IMR-90 (cell line): ENCODE measurements at regions not wholly inside any gene's neighbourhood (a gene's known extent, or its start where the extent isn't known, plus 50 kb on each side); places are given as distances from the start of the nearest gene placed in this dataset.

Experiments
- ATAC-seq: fragments of 200-7000 bp; cut with Tn5 transposase; 2 replicates; pipeline ENCODE4 v1.9.1; 2020; ENCODE audit warnings: low read depth, mild to moderate bottlenecking, moderate library complexity
- BruUV-seq: library from RNA; stranded (reverse); fragments of 400-500 nt; replicated peaks from 2 replicates; lab custom pipeline; 2021; lab: Mats Ljungman, UMichigan
- CTCF ChIA-PET: fragments of 300-600 bp; formaldehyde crosslinking; extraction: SDS; loops from one replicate; lab custom pipeline; 2021; ENCODE audit warnings: antibody characterized with exemption; lab: Yijun Ruan, JAX
- POLR2A ChIA-PET: fragments of 300-600 bp; sonication (Branson Sonifier 250); formaldehyde crosslinking; loops from one replicate; lab custom pipeline; 2022; ENCODE audit warnings: antibody characterized with exemption; ENCODE audit not compliant: unreplicated experiment; lab: Charles Lee
- DNase-seq: peaks from one replicate; pipeline ENCODE4 v3.0.0; 2013
- H2AFZ ChIP-seq: replicated peaks from 2 replicates; pipeline ENCODE3; 2013; ENCODE audit warnings: low read length, mild to moderate bottlenecking; ENCODE audit not compliant: poor library complexity
- H2AK5ac ChIP-seq: 2 replicates; pipeline ENCODE4 v1.6.1; 2013; ENCODE audit warnings: low read depth, low read length, inconsistent platforms
- H2AK9ac ChIP-seq: replicated peaks from 2 replicates; pipeline ENCODE3; 2013; ENCODE audit warnings: mild to moderate bottlenecking, low read depth, low read length, moderate library complexity; ENCODE audit not compliant: poor library complexity
- H2BK120ac ChIP-seq: 2 replicates; pipeline ENCODE4 v1.6.1; 2013; ENCODE audit warnings: low read depth, low read length, inconsistent platforms
- H2BK15ac ChIP-seq: 3 replicates; pipeline ENCODE4 v1.6.1; 2013; ENCODE audit warnings: low read depth, low read length, inconsistent platforms
- H2BK20ac ChIP-seq: 2 replicates; pipeline ENCODE4 v1.6.1; 2013; ENCODE audit warnings: low read depth, mild to moderate bottlenecking, inconsistent platforms, low read length, moderate library complexity
- H2BK5ac ChIP-seq: 2 replicates; pipeline ENCODE4 v1.6.1; 2013; ENCODE audit warnings: mild to moderate bottlenecking, low read depth, low read length, inconsistent platforms; ENCODE audit not compliant: poor library complexity, severe bottlenecking
- H3K14ac ChIP-seq: replicated peaks from 2 replicates; pipeline ENCODE4 v1.6.1; 2013; ENCODE audit warnings: low read depth, low read length, inconsistent platforms
- H3K18ac ChIP-seq: 2 replicates; pipeline ENCODE4 v1.6.1; 2013; ENCODE audit warnings: low read depth, low read length, control low read depth
- H3K23ac ChIP-seq: 2 replicates; pipeline ENCODE4 v1.6.1; 2013; ENCODE audit warnings: low read depth, low read length, inconsistent platforms
- H3K27ac ChIP-seq: 2 replicates; pipeline ENCODE4 v1.5.1; 2013; ENCODE audit warnings: mild to moderate bottlenecking, control low read depth, low read length; ENCODE audit not compliant: insufficient read depth
- H3K27me3 ChIP-seq: 2 replicates; pipeline ENCODE4 v1.6.1; 2013; ENCODE audit warnings: low read length; ENCODE audit not compliant: control insufficient read depth, insufficient read depth
- H3K36me3 ChIP-seq: 2 replicates; pipeline ENCODE4 v1.6.1; 2013; ENCODE audit warnings: low read length, mixed read lengths; ENCODE audit not compliant: control insufficient read depth, insufficient read depth
- H3K4ac ChIP-seq: 2 replicates; pipeline ENCODE4 v1.6.1; 2013; ENCODE audit warnings: low read depth, low read length, inconsistent platforms
- H3K4me1 ChIP-seq: 2 replicates; pipeline ENCODE4 v1.6.1; 2013; ENCODE audit warnings: low read length, mixed read lengths; ENCODE audit not compliant: control insufficient read depth, insufficient read depth
- H3K4me2 ChIP-seq: 2 replicates; pipeline ENCODE4 v1.6.1; 2013; ENCODE audit warnings: low read depth, mild to moderate bottlenecking, control low read depth, low read length, moderate library complexity
- H3K4me3 ChIP-seq: 2 replicates; pipeline ENCODE4 v1.5.1; 2013; ENCODE audit warnings: low read depth, mild to moderate bottlenecking, control low read depth, low read length, moderate library complexity; ENCODE audit not compliant: insufficient read depth
- H3K56ac ChIP-seq: 2 replicates; pipeline ENCODE4 v1.6.1; 2013; ENCODE audit warnings: low read length, inconsistent platforms; ENCODE audit not compliant: insufficient read depth; ENCODE audit errors: extremely low read depth
- H3K79me1 ChIP-seq, 2 experiments: 2 replicates each; pipeline ENCODE4 v1.6.1; 2013; ENCODE audit warnings: low read length in 2 of 2, inconsistent platforms in 1 of 2, low read depth in 1 of 2
- H3K9ac ChIP-seq: 2 replicates; pipeline ENCODE4 v1.6.1; 2013; ENCODE audit warnings: low read depth, low read length, control low read depth
- H3K9me1 ChIP-seq: 2 replicates; pipeline ENCODE4 v1.6.1; 2013; ENCODE audit warnings: low read length, inconsistent platforms; ENCODE audit not compliant: insufficient read depth
- H3K9me3 ChIP-seq: 2 replicates; pipeline ENCODE4 v1.6.1; 2013; ENCODE audit warnings: low read length; ENCODE audit not compliant: control insufficient read depth, insufficient read depth
- H4K20me1 ChIP-seq: 2 replicates; pipeline ENCODE4 v1.6.1; 2013; ENCODE audit warnings: low read length, inconsistent platforms; ENCODE audit not compliant: insufficient read depth
- H4K5ac ChIP-seq: 2 replicates; pipeline ENCODE4 v1.6.1; 2013; ENCODE audit warnings: mild to moderate bottlenecking, low read depth, low read length, control low read depth
- H4K8ac ChIP-seq, 2 experiments: 2 replicates each; pipeline ENCODE4 v1.6.1; 2013; ENCODE audit warnings: low read depth in 2 of 2, low read length in 2 of 2, control low read depth in 1 of 2, inconsistent platforms in 1 of 2
- H4K91ac ChIP-seq: 2 replicates; pipeline ENCODE4 v1.6.1; 2013; ENCODE audit warnings: low read depth, low read length, inconsistent platforms; ENCODE audit not compliant: insufficient read depth
- BHLHE40 ChIP-seq: fragments of 150-350 bp; IDR thresholded peaks from 2 replicates; pipeline ENCODE4 v1.6.1; 2016; ENCODE audit warnings: mild to moderate bottlenecking, low read depth, low read length
- CHD1 ChIP-seq: IDR thresholded peaks from 2 replicates; pipeline ENCODE4 v1.6.1; 2012; ENCODE audit warnings: low read depth, low read length, improper control_type of control experiment
- CTCF ChIP-seq: conservative IDR thresholded peaks from 2 replicates; pipeline ENCODE4 v1.5.1; 2012; ENCODE audit warnings: mild to moderate bottlenecking, low read depth, low read length, improper control_type of control experiment
- ELK1 ChIP-seq: fragments of 150-350 bp; IDR thresholded peaks from 2 replicates; pipeline ENCODE4 v1.6.1; 2016; ENCODE audit warnings: low read depth, mild to moderate bottlenecking, low read length, moderate library complexity, borderline replicate concordance
- FOS ChIP-seq: fragments of 150-350 bp; IDR thresholded peaks from 2 replicates; pipeline ENCODE4 v1.6.1; 2016; ENCODE audit warnings: low read depth, low read length
- MAFK ChIP-seq: IDR thresholded peaks from 2 replicates; pipeline ENCODE4 v1.6.1; 2012; ENCODE audit warnings: low read depth, low read length, improper control_type of control experiment
- MAZ ChIP-seq: IDR thresholded peaks from 2 replicates; pipeline ENCODE4 v1.6.1; 2012; ENCODE audit warnings: low read depth, mild to moderate bottlenecking, low read length, improper control_type of control experiment, moderate library complexity, borderline replicate concordance
- NFE2L2 ChIP-seq: fragments of 150-350 bp; IDR thresholded peaks from 2 replicates; pipeline ENCODE4 v1.6.1; 2016; ENCODE audit warnings: low read depth, mild to moderate bottlenecking, low read length
- POLR2A ChIP-seq: IDR thresholded peaks from 2 replicates; pipeline ENCODE4 v1.6.1; 2012; ENCODE audit warnings: mild to moderate bottlenecking, low read depth, low read length
- RAD21 ChIP-seq: IDR thresholded peaks from 2 replicates; pipeline ENCODE4 v1.6.1; 2012; ENCODE audit warnings: low read length, improper control_type of control experiment
- RCOR1 ChIP-seq: IDR thresholded peaks from 2 replicates; pipeline ENCODE4 v1.6.1; 2012; ENCODE audit warnings: mild to moderate bottlenecking, low read length, improper control_type of control experiment; ENCODE audit not compliant: insufficient replicate concordance
- RFX5 ChIP-seq: IDR thresholded peaks from 2 replicates; pipeline ENCODE4 v1.8.0; 2012; ENCODE audit warnings: low read depth, mild to moderate bottlenecking, low read length, moderate library complexity
- SMC3 ChIP-seq: fragments of 150-350 bp; IDR thresholded peaks from 2 replicates; pipeline ENCODE4 v1.6.1; 2016; ENCODE audit warnings: low read depth, mild to moderate bottlenecking, antibody characterized with exemption, low read length, moderate library complexity
- WGBS, 2 experiments: methylation state at CpG; one replicate each; pipeline versions ENCODE4 v1.1.5 to v1.1.7; 2013; ENCODE audit warnings: missing lambda C conversion rate in 2 of 2; ENCODE audit not compliant: insufficient read length in 1 of 2; ENCODE audit errors: extremely low coverage in 2 of 2; 5-methylcytosine and 5-hydroxymethylcytosine counted together
- dilution Hi-C: fragments of 300-500 bp; cut with HindIII; formaldehyde crosslinking; loops from one replicate; pipeline ENCODE4 v1.14.3; 2018; ENCODE audit warnings: low sequenced_read_pairs; ENCODE audit not compliant: unreplicated experiment
- in situ Hi-C: fragments of 300-500 bp; cut with MboI; formaldehyde crosslinking; loops from 3 replicates; pipeline ENCODE4 v1.14.3; 2019; ENCODE audit warnings: low sequenced_read_pairs, inconsistent platforms, mixed read lengths
- intact Hi-C: fragments of 100-400 bp; cut with micrococcal nuclease; formaldehyde crosslinking; loops from 2 replicates; pipeline ENCODE4 v1.10.0; 2022
- TF ChIP-seq, protein P1 (sequence below): fragments of 150-350 bp; IDR thresholded peaks from 2 replicates; pipeline ENCODE4 v1.6.1; 2017; ENCODE audit warnings: mild to moderate bottlenecking, antibody characterized with exemption, low read length, low read depth

- no peak for TF ChIP-seq ELK1
- TF ChIP-seq CHD1: no peak
- TF ChIP-seq SMC3: no peak
- no peak for TF ChIP-seq MAFK
- TF ChIP-seq BHLHE40: no peak
- TF ChIP-seq, protein P1, sequence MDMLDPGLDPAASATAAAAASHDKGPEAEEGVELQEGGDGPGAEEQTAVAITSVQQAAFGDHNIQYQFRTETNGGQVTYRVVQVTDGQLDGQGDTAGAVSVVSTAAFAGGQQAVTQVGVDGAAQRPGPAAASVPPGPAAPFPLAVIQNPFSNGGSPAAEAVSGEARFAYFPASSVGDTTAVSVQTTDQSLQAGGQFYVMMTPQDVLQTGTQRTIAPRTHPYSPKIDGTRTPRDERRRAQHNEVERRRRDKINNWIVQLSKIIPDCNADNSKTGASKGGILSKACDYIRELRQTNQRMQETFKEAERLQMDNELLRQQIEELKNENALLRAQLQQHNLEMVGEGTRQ: no peak
- no peak for TF ChIP-seq FOS
- TF ChIP-seq RCOR1: no peak
- TF ChIP-seq POLR2A: no peak
- no peak for TF ChIP-seq CTCF
- no peak for TF ChIP-seq RFX5
- no peak for TF ChIP-seq RAD21
- TF ChIP-seq NFE2L2: no peak
- no peak for TF ChIP-seq MAZ
These were observed 429.1 kb upstream of the NFE2L3 start for GRCh38 chr7:25722856-25723255.

More at GRCh38 chr7:25722856-25723255, 429.1 kb upstream of the NFE2L3 start:
- Histone ChIP-seq H3K23ac (no peak overlapping the region), H3K18ac (peak overlapping the region; percentile 36; the same call in 1 of the 2 replicates), H3K36me3 (no peaks in the 10 kb centered on the region), H2BK120ac (no peak overlapping the region), H3K56ac (no peak overlapping the region), H4K91ac (no peak overlapping the region), H3K9me1 (no peaks in the 10 kb centered on the region), H3K27me3 (no peaks in the 10 kb centered on the region), H3K14ac (no peak overlapping the region), H3K9ac (no peak overlapping the region), H4K8ac (no peak overlapping the region), H3K4me1 (peaks cover 7% of the 10 kb centered on the region; the same call in 1 of the 2 replicates), H2BK5ac (no peak overlapping the region), H3K27ac (no peak overlapping the region), H2BK20ac (no peak overlapping the region), H4K20me1 (no peaks in the 10 kb centered on the region), H4K5ac (no peak overlapping the region), H3K79me1 (no peaks in the 10 kb centered on the region), H2AK9ac (no peak overlapping the region), H3K4me3 (no peak overlapping the region), H3K9me3 (no peaks in the 10 kb centered on the region), H3K4ac (no peak overlapping the region), H3K4me2 (no peak overlapping the region), H2AFZ (no peak overlapping the region), H2AK5ac (no peak overlapping the region), H2BK15ac (no peak overlapping the region)
- no peak for DNase-seq
- WGBS, 2 experiments: no CpG with 5 or more reads among the region's 1 CpG
- intact Hi-C loops (loop anchor here (5.0 kb wide), 1 partner anchor 129 kb away; no protein-coding TSS in a partner anchor), dilution Hi-C loops (no loop called here), in situ Hi-C loops (no loop called here)
- POLR2A ChIA-PET: no interaction called here
- no TSS peak for BruUV-seq
- CTCF ChIA-PET: no interaction called here
- no peak for ATAC-seq
